PC-3 (cell line): ENCODE measurements at regions not wholly inside any gene's neighbourhood (a gene's known extent, or its start where the extent isn't known, plus 50 kb on each side); places are given as distances from the start of the nearest gene placed in this dataset.

ENCODE experiments used
- ATAC-seq: fragments of 200-7000 bp; cut with Tn5 transposase; 2 replicates; pipeline ENCODE4 v1.9.1; 2020; ENCODE audit warnings: mild to moderate bottlenecking, moderate library complexity
- BruUV-seq: library from RNA; stranded (reverse); fragments of 400-500 nt; replicated peaks from 2 replicates; lab custom pipeline; 2021; lab: Mats Ljungman, UMichigan
- CTCF ChIA-PET: fragments of 300-600 bp; sonication (Branson Sonifier 250); formaldehyde crosslinking; loops from one replicate; lab custom pipeline; 2022; ENCODE audit warnings: antibody characterized with exemption; lab: Charles Lee
- POLR2A ChIA-PET: fragments of 300-600 bp; sonication (Branson Sonifier 250); formaldehyde crosslinking; loops from one replicate; lab custom pipeline; 2022; ENCODE audit warnings: antibody characterized with exemption; ENCODE audit not compliant: unreplicated experiment; lab: Charles Lee
- DNase-seq: peaks from one replicate; pipeline ENCODE4 v3.0.0-alpha.2; 2015
- H2AFZ ChIP-seq: fragments of 300-600 bp; sonication (generic); 2 replicates; pipeline ENCODE4 v1.6.0; 2016; ENCODE audit warnings: antibody characterized with exemption, low read length
- H3F3A ChIP-seq: fragments of 300-600 bp; sonication (generic); one replicate; pipeline ENCODE4 v1.6.0; 2017; ENCODE audit warnings: antibody characterized with exemption, low read length, control low read depth, mild to moderate bottlenecking; ENCODE audit not compliant: unreplicated experiment
- H3K27ac ChIP-seq: fragments of 300-600 bp; sonication (generic); 2 replicates; pipeline ENCODE4 v1.5.1; 2016; ENCODE audit warnings: mild to moderate bottlenecking, low read length
- H3K27me3 ChIP-seq: fragments of 300-600 bp; sonication (generic); 2 replicates; pipeline ENCODE4 v1.6.1; 2016; ENCODE audit warnings: low read length, mixed read lengths
- H3K36me3 ChIP-seq: fragments of 300-600 bp; sonication (generic); 2 replicates; pipeline ENCODE4 v1.6.1; 2016; ENCODE audit warnings: low read depth, mixed run types, low read length, mixed read lengths
- H3K4me1 ChIP-seq: fragments of 300-600 bp; sonication (generic); 2 replicates; pipeline ENCODE4 v1.5.1; 2016; ENCODE audit warnings: low read length; ENCODE audit not compliant: insufficient read depth
- H3K4me2 ChIP-seq: fragments of 300-600 bp; sonication (generic); 2 replicates; pipeline ENCODE4 v1.6.0; 2016; ENCODE audit warnings: low read length
- H3K4me3 ChIP-seq: fragments of 300-600 bp; sonication (generic); 2 replicates; pipeline ENCODE4 v1.5.1; 2016; ENCODE audit warnings: mild to moderate bottlenecking, low read length, mixed read lengths
- H3K79me2 ChIP-seq: fragments of 300-600 bp; sonication (generic); 2 replicates; pipeline ENCODE4 v1.6.1; 2017; ENCODE audit warnings: low read length, mixed read lengths
- H3K9ac ChIP-seq: fragments of 300-600 bp; sonication (generic); 2 replicates; pipeline ENCODE4 v1.6.0; 2016; ENCODE audit warnings: mild to moderate bottlenecking, low read length
- H3K9me2 ChIP-seq: fragments of 300-600 bp; sonication (generic); replicated peaks from 2 replicates; pipeline ENCODE4 v1.6.1; 2016; ENCODE audit warnings: mixed run types, low read length, mixed read lengths
- H3K9me3 ChIP-seq: fragments of 300-600 bp; sonication (generic); 2 replicates; pipeline ENCODE4 v1.6.1; 2016; ENCODE audit warnings: low read length, mixed read lengths
- H4K20me1 ChIP-seq: fragments of 300-600 bp; sonication (generic); 2 replicates; pipeline ENCODE4 v1.6.1; 2016; ENCODE audit warnings: low read length, mixed read lengths
- EZH2 ChIP-seq: fragments of 300-600 bp; sonication (generic); IDR thresholded peaks from one replicate; pipeline ENCODE4 v1.6.1; 2017; ENCODE audit warnings: antibody characterized with exemption, mild to moderate bottlenecking, low read length; ENCODE audit not compliant: unreplicated experiment
- EZH2phosphoT487 ChIP-seq: fragments of 300-600 bp; sonication (generic); IDR thresholded peaks from 2 replicates; pipeline ENCODE4 v1.6.1; 2018; ENCODE audit warnings: mild to moderate bottlenecking, antibody characterized with exemption, low read length, borderline replicate concordance
- intact Hi-C: fragments of 100-400 bp; cut with micrococcal nuclease; formaldehyde crosslinking; loops from 2 replicates; pipeline ENCODE4 v1.9.0; 2023
- TF ChIP-seq, protein P1 (sequence below): fragments of 300-600 bp; sonication (generic); conservative IDR thresholded peaks from 2 replicates; pipeline ENCODE4 v1.5.1; 2017; ENCODE audit warnings: antibody characterized with exemption, low read depth, mild to moderate bottlenecking, low read length

DNA sequence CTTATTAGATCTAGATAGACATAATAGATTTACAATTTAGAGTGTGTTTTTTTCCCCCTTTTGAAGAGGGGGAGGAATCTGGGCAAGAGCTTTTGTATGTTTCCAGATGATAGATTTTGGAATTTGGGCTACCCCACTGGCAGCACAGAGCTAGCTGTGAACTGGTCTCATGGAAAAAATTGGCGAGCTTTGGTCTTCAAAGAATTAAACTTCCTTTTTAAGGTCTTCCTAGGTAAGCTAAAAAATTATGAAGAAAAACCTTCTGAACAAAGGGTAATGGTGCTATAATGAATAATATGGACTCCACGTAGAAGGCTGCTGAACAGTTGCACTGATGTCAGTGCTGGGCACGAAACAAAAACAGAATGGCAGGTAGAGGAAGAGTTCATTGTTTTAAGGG lies 109.3 kb downstream of the ZIC5 start:
- Histone ChIP-seq H3K9me3 (no peaks in the 10 kb centered on the region), H3K27me3 (peaks cover 11% of the 10 kb centered on the region; the same call in 1 of the 2 replicates), H3K4me2 (no peak overlapping the region), H3K27ac (no peak overlapping the region), H3F3A (no peaks in the 10 kb centered on the region), H4K20me1 (no peaks in the 10 kb centered on the region), H3K9ac (no peak overlapping the region), H3K36me3 (no peaks in the 10 kb centered on the region), H3K9me2 (no peaks in the 10 kb centered on the region), H2AFZ (no peak overlapping the region), H3K4me1 (no peaks in the 10 kb centered on the region), H3K4me3 (no peak overlapping the region), H3K79me2 (no peaks in the 10 kb centered on the region)
- no peak for ATAC-seq
- CTCF ChIA-PET = no interaction called here
- POLR2A ChIA-PET = no interaction called here
- BruUV-seq = no TSS peak
- DNase-seq = no peak
- TF ChIP-seq EZH2phosphoT487 (no peak), EZH2 (no peak)
- TF ChIP-seq, protein P1, sequence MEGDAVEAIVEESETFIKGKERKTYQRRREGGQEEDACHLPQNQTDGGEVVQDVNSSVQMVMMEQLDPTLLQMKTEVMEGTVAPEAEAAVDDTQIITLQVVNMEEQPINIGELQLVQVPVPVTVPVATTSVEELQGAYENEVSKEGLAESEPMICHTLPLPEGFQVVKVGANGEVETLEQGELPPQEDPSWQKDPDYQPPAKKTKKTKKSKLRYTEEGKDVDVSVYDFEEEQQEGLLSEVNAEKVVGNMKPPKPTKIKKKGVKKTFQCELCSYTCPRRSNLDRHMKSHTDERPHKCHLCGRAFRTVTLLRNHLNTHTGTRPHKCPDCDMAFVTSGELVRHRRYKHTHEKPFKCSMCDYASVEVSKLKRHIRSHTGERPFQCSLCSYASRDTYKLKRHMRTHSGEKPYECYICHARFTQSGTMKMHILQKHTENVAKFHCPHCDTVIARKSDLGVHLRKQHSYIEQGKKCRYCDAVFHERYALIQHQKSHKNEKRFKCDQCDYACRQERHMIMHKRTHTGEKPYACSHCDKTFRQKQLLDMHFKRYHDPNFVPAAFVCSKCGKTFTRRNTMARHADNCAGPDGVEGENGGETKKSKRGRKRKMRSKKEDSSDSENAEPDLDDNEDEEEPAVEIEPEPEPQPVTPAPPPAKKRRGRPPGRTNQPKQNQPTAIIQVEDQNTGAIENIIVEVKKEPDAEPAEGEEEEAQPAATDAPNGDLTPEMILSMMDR = no peak
- intact Hi-C loops = no loop called here

DNA sequence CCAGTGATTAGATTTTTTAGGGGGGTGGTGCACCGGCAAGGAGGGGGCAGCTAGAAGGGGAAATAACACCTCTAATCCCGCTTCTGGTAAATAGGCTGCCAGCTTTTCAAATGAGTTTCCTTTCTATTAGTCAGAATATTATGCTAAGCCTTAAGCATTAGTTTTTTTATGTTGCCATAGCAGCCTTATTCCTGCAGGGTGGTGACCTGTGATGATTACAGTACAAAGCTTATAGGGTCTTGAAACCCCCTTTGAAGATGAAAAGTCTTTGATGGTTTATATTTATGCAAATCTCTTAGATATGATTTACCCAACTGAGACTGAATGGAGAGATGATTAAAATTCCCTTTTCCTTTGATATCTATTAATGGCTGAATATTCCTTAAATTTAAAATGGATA lies 109.8 kb downstream of the ZIC5 start:
- Histone ChIP-seq H3K9me3 (no peaks in the 10 kb centered on the region), H3K9me2 (no peaks in the 10 kb centered on the region), H3F3A (no peaks in the 10 kb centered on the region), H4K20me1 (no peaks in the 10 kb centered on the region), H3K4me1 (no peaks in the 10 kb centered on the region), H3K9ac (no peak overlapping the region), H2AFZ (no peak overlapping the region), H3K27ac (no peak overlapping the region), H3K36me3 (no peaks in the 10 kb centered on the region), H3K27me3 (peaks cover 11% of the 10 kb centered on the region; the same call in 1 of the 2 replicates), H3K4me3 (no peak overlapping the region), H3K79me2 (no peaks in the 10 kb centered on the region), H3K4me2 (no peak overlapping the region)
- DNase-seq = no peak
- TF ChIP-seq EZH2 (no peak), EZH2phosphoT487 (no peak)
- TF ChIP-seq, protein P1 = no peak
- ChIA-PET CTCF (no interaction called here), POLR2A (no interaction called here)
- no TSS peak for BruUV-seq
- ATAC-seq = no peak
- intact Hi-C loops = no loop called here

DNA sequence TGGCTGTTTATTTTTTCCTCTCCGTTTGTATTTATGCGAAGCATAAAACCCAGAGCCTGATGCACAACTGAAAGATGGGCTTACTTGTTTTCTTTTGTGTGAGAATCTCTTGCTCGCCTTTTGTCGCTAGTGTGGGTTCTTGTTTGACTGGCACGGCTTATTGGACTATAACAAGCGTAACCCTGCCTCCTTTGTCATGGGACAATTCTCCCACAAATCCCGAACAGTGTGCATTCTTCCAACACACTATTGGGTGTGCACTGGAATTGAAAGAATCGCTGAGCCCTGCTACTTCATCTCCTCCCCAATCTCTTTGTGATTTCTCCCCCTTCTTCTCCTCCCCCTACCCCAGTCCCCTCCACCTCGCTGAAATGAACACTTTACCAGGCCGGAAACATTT lies 110.8 kb downstream of the ZIC5 start:
- no peak for DNase-seq

More for the DNA sequence above, 110.8 kb downstream of the ZIC5 start:
- no peaks in the 10 kb centered on the region for H3K4me1 ChIP-seq
- ATAC-seq = no peak
- H3K36me3 ChIP-seq = no peaks in the 10 kb centered on the region
- H3K27ac ChIP-seq = no peak overlapping the region
- H3K4me3 ChIP-seq = no peak overlapping the region
- POLR2A ChIA-PET = no interaction called here
- no peak overlapping the region for H3K9ac ChIP-seq
- CTCF ChIA-PET = no interaction called here
- no peaks in the 10 kb centered on the region for H3K9me2 ChIP-seq
- H3F3A ChIP-seq = no peaks in the 10 kb centered on the region
- no peaks in the 10 kb centered on the region for H4K20me1 ChIP-seq
- H3K4me2 ChIP-seq = no peak overlapping the region
- TF ChIP-seq, protein P1 = no peak
- no peak for TF ChIP-seq EZH2
- TF ChIP-seq EZH2phosphoT487 = no peak
- no peaks in the 10 kb centered on the region for H3K9me3 ChIP-seq
- intact Hi-C loops = no loop called here
- H2AFZ ChIP-seq = no peak overlapping the region
- no TSS peak for BruUV-seq
- no peaks in the 10 kb centered on the region for H3K79me2 ChIP-seq
- H3K27me3 ChIP-seq = peaks cover 11% of the 10 kb centered on the region
